ENCODE measurements at regions not wholly inside any gene's neighbourhood (a gene's known extent, or its start where the extent isn't known, plus 50 kb on each side); places are given as distances from the start of the nearest gene placed in this dataset.

GRCh38 chr17:79315358-79316105 is 240.9 kb downstream of the ENGASE start:
- no peak for DNase-seq (ENCODE audit: low read depth)

GRCh38 chr17:79314617-79315357 is 240.2 kb downstream of the ENGASE start:
- DNase-seq (ENCODE audit: low read depth): no peak

- DNase-seq (ENCODE audit: low read depth): no peak
Observed at GRCh38 chr17:79311373-79311772, 236.7 kb downstream of the ENGASE start.

- no peak for DNase-seq (ENCODE audit: low read depth)
Observed at GRCh38 chr17:79306424-79307318, 232.0 kb downstream of the ENGASE start.

- DNase-seq (ENCODE audit: low read depth): no peak
Observed at GRCh38 chr17:79305768-79306423, 231.3 kb downstream of the ENGASE start.

- DNase-seq (ENCODE audit: low read depth): no peak
Observed at GRCh38 chr17:79305376-79305767, 230.7 kb downstream of the ENGASE start.

GRCh38 chr17:79304884-79305283 is 230.3 kb downstream of the ENGASE start:
- DNase-seq (ENCODE audit: low read depth): no peak

- no peak for DNase-seq (ENCODE audit: low read depth)
Observed at GRCh38 chr17:79303641-79304205, 229.1 kb downstream of the ENGASE start.

GRCh38 chr17:79301469-79301868 is 226.8 kb downstream of the ENGASE start:
- DNase-seq (ENCODE audit: low read depth): no peak

- DNase-seq (ENCODE audit: low read depth): no peak
Observed at GRCh38 chr17:79299349-79299748, 224.7 kb downstream of the ENGASE start.

GRCh38 chr17:79298799-79299198 is 224.2 kb downstream of the ENGASE start:
- DNase-seq (ENCODE audit: low read depth): no peak

GRCh38 chr17:79296243-79296642 is 221.6 kb downstream of the ENGASE start:
- DNase-seq (ENCODE audit: low read depth): no peak

- no peak for DNase-seq (ENCODE audit: low read depth)
Observed at GRCh38 chr17:79295307-79295706, 220.7 kb downstream of the ENGASE start.

GRCh38 chr17:79294459-79295071 is 219.9 kb downstream of the ENGASE start:
- no peak for DNase-seq (ENCODE audit: low read depth)

GRCh38 chr17:79292501-79292900 is 217.9 kb downstream of the ENGASE start:
- DNase-seq (ENCODE audit: low read depth): no peak

GRCh38 chr17:79291391-79291790 is 216.8 kb downstream of the ENGASE start:
- no peak for DNase-seq (ENCODE audit: low read depth)

GRCh38 chr17:79290726-79291125 is 216.1 kb downstream of the ENGASE start:
- no peak for DNase-seq (ENCODE audit: low read depth)

- DNase-seq (ENCODE audit: low read depth): no peak
Observed at GRCh38 chr17:79288950-79289349, 214.3 kb downstream of the ENGASE start.

GRCh38 chr17:79286440-79286839 is 211.8 kb downstream of the ENGASE start:
- DNase-seq (ENCODE audit: low read depth): no peak

GRCh38 chr17:79285973-79286372 is 211.3 kb downstream of the ENGASE start:
- no peak for DNase-seq (ENCODE audit: low read depth)

GRCh38 chr17:79282294-79282693 is 207.7 kb downstream of the ENGASE start:
- no peak for DNase-seq (ENCODE audit: low read depth)
